Breast epithelium (tissue), 4 donors: ENCODE measurements at regions not wholly inside any gene's neighbourhood (a gene's known extent, or its start where the extent isn't known, plus 50 kb on each side); places are given as distances from the start of the nearest gene placed in this dataset.

ENCODE experiments used
- DNase-seq, 2 donors: peaks; one replicate each; pipeline ENCODE4 v3.0.0-alpha.2; 2019; ENCODE audit warnings: low spot score in 2 of 2
- H3K27ac ChIP-seq, 2 donors: fragments of 200-600 bp; sonication (generic) in 1 of 2; one replicate each; pipeline ENCODE4 v1.5.1; 2016 to 2019; ENCODE audit warnings: mild to moderate bottlenecking in 1 of 2
- H3K27me3 ChIP-seq, 2 donors: fragments of 200-600 bp; sonication (generic) in 1 of 2; one replicate each; pipeline versions ENCODE4 v1.5.1 to v1.6.0; 2017 to 2019; ENCODE audit warnings: control low read depth in 1 of 2, mild to moderate bottlenecking in 1 of 2
- H3K36me3 ChIP-seq: fragments of 200-600 bp; one replicate; pipeline ENCODE4 v1.5.1; 2019
- H3K4me1 ChIP-seq, 2 donors: fragments of 200-600 bp; sonication (generic); one replicate each; pipeline ENCODE4 v1.5.1; 2016 to 2019; ENCODE audit warnings: control low read depth in 1 of 2
- H3K4me3 ChIP-seq, 3 donors: fragments of 200-600 bp; sonication (generic); 1 replicate in 2 of 3; 2 replicates in 1 of 3; pipeline ENCODE4 v1.5.1; 2016 to 2019; ENCODE audit warnings: mild to moderate bottlenecking in 3 of 3, moderate library complexity in 2 of 3
- H3K9me3 ChIP-seq, 2 donors: fragments of 200-600 bp; sonication (generic) in 1 of 2; one replicate each; pipeline ENCODE4 v1.5.1; 2016 to 2019; ENCODE audit warnings: control low read depth in 1 of 2
- CTCF ChIP-seq, 3 donors: fragments of 450-650 bp; IDR thresholded peaks; one replicate each; pipeline ENCODE4 v1.5.1; 2016 to 2017; ENCODE audit warnings: antibody characterized with exemption in 3 of 3, mild to moderate bottlenecking in 3 of 3, moderate library complexity in 3 of 3
- POLR2A ChIP-seq: fragments of 450-650 bp; IDR thresholded peaks from one replicate; pipeline ENCODE4 v1.6.1; 2016; ENCODE audit warnings: antibody characterized with exemption, mild to moderate bottlenecking, moderate library complexity
- POLR2AphosphoS5 ChIP-seq, 3 donors: sonication (generic); formaldehyde crosslinking; IDR thresholded peaks; one replicate each; pipeline ENCODE4 v1.6.1; 2017; ENCODE audit warnings: antibody characterized with exemption in 3 of 3
- intact Hi-C: fragments of 100-400 bp; cut with DNase I; formaldehyde crosslinking; loops from one replicate; pipeline ENCODE4 v1.15.1; 2023; ENCODE audit warnings: low total_unique reads

DNA sequence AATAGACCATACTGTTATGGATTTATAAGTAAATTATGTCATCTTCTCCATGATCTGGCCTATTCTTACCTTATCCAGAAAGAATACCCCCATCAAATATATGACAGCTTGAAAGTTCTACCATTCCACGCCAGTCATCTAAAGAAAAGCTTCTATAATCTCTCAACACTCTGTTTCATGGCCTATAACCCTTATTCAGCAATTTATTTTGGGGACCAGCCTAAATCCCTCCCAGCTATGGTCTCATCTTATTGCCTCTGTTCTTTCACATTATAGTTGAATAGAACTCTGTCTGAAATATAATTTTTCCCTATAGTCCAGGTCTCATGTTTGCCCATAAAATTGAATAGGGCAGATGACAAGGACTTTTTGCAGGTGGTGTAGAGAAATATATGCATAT, 2387.6 kb upstream of the WWC1 start:
- intact Hi-C loops, result no loop called here
- no peaks in the 10 kb centered on the region for H3K27me3 ChIP-seq
- H3K36me3 ChIP-seq, result no peaks in the 10 kb centered on the region
- peaks cover 0 to 4% of the 10 kb centered on the region in 2 donors for H3K9me3 ChIP-seq
- H3K4me3 ChIP-seq, result no peak overlapping the region
- DNase-seq, result no peak
- no peaks in the 10 kb centered on the region for H3K4me1 ChIP-seq
- no peak overlapping the region for H3K27ac ChIP-seq
- TF ChIP-seq POLR2A, result no peak
- no peak for TF ChIP-seq POLR2AphosphoS5 (IDR thresholded peaks at IDR 0.05)
- TF ChIP-seq CTCF (IDR thresholded peaks at IDR 0.05), result no peak

DNA sequence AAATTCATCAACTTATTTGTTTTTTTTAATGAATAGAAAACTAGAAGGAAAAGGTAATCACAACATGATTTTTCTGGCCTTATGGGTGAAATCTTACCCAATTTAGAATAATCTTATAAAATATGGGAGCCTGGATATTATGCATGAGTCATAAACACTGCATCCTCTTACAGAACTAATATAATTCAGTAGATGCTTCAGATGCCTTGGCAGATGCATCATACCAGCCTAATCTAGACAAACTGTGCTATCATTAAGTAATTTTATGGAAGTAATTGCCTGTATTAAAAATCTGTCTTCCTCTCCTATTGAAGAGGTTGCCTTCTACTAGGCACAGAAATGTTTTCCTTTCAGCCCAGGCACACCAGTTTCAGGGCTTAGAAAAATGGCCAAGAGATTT, 2384.6 kb upstream of the WWC1 start:
- H3K4me1 ChIP-seq, result no peaks in the 10 kb centered on the region
- peaks cover 0 to 18% of the 10 kb centered on the region in 2 donors for H3K9me3 ChIP-seq
- H3K4me3 ChIP-seq, result no peak overlapping the region
- H3K27me3 ChIP-seq, result no peaks in the 10 kb centered on the region
- H3K36me3 ChIP-seq, result no peaks in the 10 kb centered on the region
- H3K27ac ChIP-seq, result no peak overlapping the region
- no peak for DNase-seq
- TF ChIP-seq POLR2AphosphoS5 (IDR thresholded peaks at IDR 0.05) (no peak), CTCF (IDR thresholded peaks at IDR 0.05) (no peak), POLR2A (no peak)
- intact Hi-C loops, result no loop called here

- Histone ChIP-seq H3K4me1 (no peaks in the 10 kb centered on the region), H3K36me3 (no peaks in the 10 kb centered on the region), H3K27ac (no peak overlapping the region), H3K27me3 (no peaks in the 10 kb centered on the region), H3K4me3 (no peak overlapping the region), H3K9me3 (peaks cover 0 to 18% of the 10 kb centered on the region in 2 donors)
- intact Hi-C loops, result no loop called here
- no peak for TF ChIP-seq POLR2A
- TF ChIP-seq CTCF (IDR thresholded peaks at IDR 0.05), result no peak
- no peak for TF ChIP-seq POLR2AphosphoS5 (IDR thresholded peaks at IDR 0.05)
- DNase-seq, result no peak
These were observed 2378.4 kb upstream of the WWC1 start for GRCh38 chr5:165913059-165913458.

DNA sequence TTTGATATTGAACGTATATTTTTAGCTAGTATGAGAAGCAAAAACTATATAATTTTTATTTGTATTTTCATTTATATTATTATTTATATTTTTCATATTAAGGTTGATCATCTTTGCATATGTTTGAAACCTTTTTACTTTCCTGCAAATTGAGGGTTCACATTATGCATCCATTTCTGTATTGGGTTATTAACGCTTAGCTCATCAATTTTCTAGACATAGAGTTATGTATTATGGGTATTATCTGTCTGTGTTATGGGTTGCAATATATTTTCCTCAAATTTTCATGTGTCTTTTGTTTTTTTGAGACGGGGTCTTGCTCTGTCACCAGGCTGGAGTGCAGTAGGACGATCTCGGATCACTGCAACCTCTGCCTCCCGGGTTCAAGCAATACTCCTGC, 2377.0 kb upstream of the WWC1 start:
- TF ChIP-seq CTCF (IDR thresholded peaks at IDR 0.05) (no peak), POLR2A (no peak), POLR2AphosphoS5 (IDR thresholded peaks at IDR 0.05) (no peak)
- H3K4me3 ChIP-seq, result no peak overlapping the region
- intact Hi-C loops, result no loop called here
- H3K4me1 ChIP-seq, result no peaks in the 10 kb centered on the region
- H3K9me3 ChIP-seq, result peaks cover 0 to 8% of the 10 kb centered on the region in 2 donors
- H3K27ac ChIP-seq, result no peak overlapping the region
- no peaks in the 10 kb centered on the region for H3K36me3 ChIP-seq
- DNase-seq, result no peak
- H3K27me3 ChIP-seq, result no peaks in the 10 kb centered on the region

GRCh38 chr5:165919196-165919595, 2372.2 kb upstream of the WWC1 start:
- no peak for DNase-seq
- no peak overlapping the region for H3K4me3 ChIP-seq
- H3K36me3 ChIP-seq, result no peaks in the 10 kb centered on the region
- intact Hi-C loops, result no loop called here
- H3K27me3 ChIP-seq, result no peaks in the 10 kb centered on the region
- TF ChIP-seq POLR2AphosphoS5 (IDR thresholded peaks at IDR 0.05) (no peak), CTCF (IDR thresholded peaks at IDR 0.05) (no peak), POLR2A (no peak)
- H3K4me1 ChIP-seq, result no peaks in the 10 kb centered on the region
- no peak overlapping the region for H3K27ac ChIP-seq
- H3K9me3 ChIP-seq, result no peaks in the 10 kb centered on the region
